GM23338 (cell line): ENCODE measurements at regions not wholly inside any gene's neighbourhood (a gene's known extent, or its start where the extent isn't known, plus 50 kb on each side); places are given as distances from the start of the nearest gene placed in this dataset.

Experiments used
- ATAC-seq: fragments of 200-7000 bp; cut with Tn5 transposase; 3 replicates; pipeline ENCODE4 v1.9.1; 2020
- DNase-seq: peaks from one replicate; pipeline ENCODE4 v3.0.0-alpha.2; 2015; ENCODE audit warnings: low spot score
- H2AFZ ChIP-seq: fragments of 200-600 bp; sonication (generic); 2 replicates; pipeline ENCODE4 v1.8.0; 2016; ENCODE audit warnings: antibody characterized with exemption, mild to moderate bottlenecking, moderate library complexity
- H3F3A ChIP-seq: fragments of 200-600 bp; sonication (generic); replicated peaks from 2 replicates; pipeline ENCODE4 v1.8.0; 2017; ENCODE audit warnings: antibody characterized with exemption, mixed run types, low read depth
- H3K27ac ChIP-seq: fragments of 200-600 bp; sonication (generic); 2 replicates; pipeline ENCODE4 v1.6.1; 2016; ENCODE audit warnings: low read depth
- H3K27me3 ChIP-seq: fragments of 200-600 bp; sonication (generic); 2 replicates; pipeline ENCODE4 v1.8.0; 2016; ENCODE audit warnings: mild to moderate bottlenecking, mixed run types, moderate library complexity; ENCODE audit not compliant: insufficient read depth
- H3K36me3 ChIP-seq: fragments of 200-600 bp; sonication (generic); 2 replicates; pipeline ENCODE4 v1.8.0; 2016; ENCODE audit warnings: mild to moderate bottlenecking; ENCODE audit not compliant: insufficient read depth
- H3K4me1 ChIP-seq: fragments of 200-600 bp; sonication (generic); 2 replicates; pipeline ENCODE4 v1.8.0; 2016; ENCODE audit warnings: mild to moderate bottlenecking, moderate library complexity; ENCODE audit not compliant: insufficient read depth
- H3K4me2 ChIP-seq: fragments of 200-600 bp; sonication (generic); 2 replicates; pipeline ENCODE4 v1.7.1; 2017; ENCODE audit warnings: mixed run types
- H3K4me3 ChIP-seq: fragments of 200-600 bp; sonication (generic); 2 replicates; pipeline ENCODE4 v1.6.1; 2016; ENCODE audit warnings: mixed run types
- H3K79me2 ChIP-seq: fragments of 200-600 bp; sonication (generic); replicated peaks from 2 replicates; pipeline ENCODE4 v1.8.0; 2017; ENCODE audit warnings: mild to moderate bottlenecking; ENCODE audit not compliant: insufficient read depth
- H3K9me2 ChIP-seq: fragments of 200-600 bp; sonication (generic); 2 replicates; pipeline ENCODE4 v1.8.0; 2017; ENCODE audit not compliant: insufficient read depth
- H4K20me1 ChIP-seq: fragments of 200-600 bp; sonication (generic); replicated peaks from 2 replicates; pipeline ENCODE4 v1.8.0; 2017; ENCODE audit warnings: mild to moderate bottlenecking; ENCODE audit not compliant: insufficient read depth
- H3K27ac Mint-ChIP-seq: 2 replicates; pipeline ENCODE4 v1.8.0; 2020; ENCODE audit warnings: inconsistent platforms, mild to moderate bottlenecking, moderate library complexity, mixed read lengths
- H3K27me3 Mint-ChIP-seq: 3 replicates; pipeline ENCODE4 v1.8.0; 2022; ENCODE audit warnings: low read depth, mild to moderate bottlenecking, moderate library complexity, mixed read lengths, inconsistent platforms; ENCODE audit not compliant: insufficient read depth, poor library complexity
- H3K36me3 Mint-ChIP-seq: 3 replicates; pipeline ENCODE4 v1.8.0; 2021; ENCODE audit warnings: low read depth, mild to moderate bottlenecking, inconsistent platforms, moderate library complexity, mixed read lengths
- H3K4me1 Mint-ChIP-seq: 3 replicates; pipeline ENCODE4 v1.8.0; 2020; ENCODE audit warnings: mild to moderate bottlenecking, inconsistent platforms, mixed read lengths
- H3K4me3 Mint-ChIP-seq: 3 replicates; pipeline ENCODE4 v1.8.0; 2021; ENCODE audit warnings: moderate library complexity, mild to moderate bottlenecking, inconsistent platforms, mixed read lengths
- H3K9me3 Mint-ChIP-seq: 3 replicates; pipeline ENCODE4 v1.8.0; 2020; ENCODE audit warnings: moderate library complexity, mild to moderate bottlenecking, inconsistent platforms, mixed read lengths
- CREB1 ChIP-seq: fragments of 250-450 bp; sonication (Bioruptor Pico); IDR thresholded peaks from 2 replicates; pipeline ENCODE4 v1.5.0; 2020; ENCODE audit warnings: low read depth, mild to moderate bottlenecking, moderate library complexity
- CTCF ChIP-seq, 2 experiments: fragments of 200-600 bp in 1 of 2; sonication (generic) in 1 of 2; conservative IDR thresholded peaks; 2 replicates each; pipeline versions ENCODE4 v1.5.1 to v1.6.1; 2016 to 2017; ENCODE audit warnings: antibody characterized with exemption in 2 of 2, low read depth in 2 of 2, mild to moderate bottlenecking in 2 of 2, moderate library complexity in 1 of 2
- EZH2 ChIP-seq: fragments of 200-600 bp; sonication (generic); IDR thresholded peaks from one replicate; pipeline ENCODE4 v1.8.0; 2017; ENCODE audit warnings: antibody characterized with exemption, mild to moderate bottlenecking, low read depth; ENCODE audit not compliant: unreplicated experiment
- EZH2phosphoT487 ChIP-seq: fragments of 200-600 bp; sonication (generic); IDR thresholded peaks from one replicate; pipeline ENCODE4 v1.8.1; 2018; ENCODE audit warnings: antibody characterized with exemption; ENCODE audit not compliant: unreplicated experiment
- JUNB ChIP-seq: IDR thresholded peaks from one replicate; pipeline ENCODE4 v1.6.1; 2016; ENCODE audit warnings: antibody characterized with exemption; ENCODE audit not compliant: unreplicated experiment
- ZNF462 ChIP-seq: fragments of 250-450 bp; sonication (Bioruptor Pico); IDR thresholded peaks from 2 replicates; pipeline ENCODE4 v1.5.0; 2020; ENCODE audit warnings: mild to moderate bottlenecking, moderate library complexity

- Histone ChIP-seq H3K4me3 (no peak overlapping the region), H3K9me2 (no peaks in the 10 kb centered on the region), H3F3A (no peaks in the 10 kb centered on the region), H3K4me2 (no peak overlapping the region), H3K36me3 (no peaks in the 10 kb centered on the region), H3K4me1 (no peaks in the 10 kb centered on the region), H2AFZ (no peak overlapping the region), H4K20me1 (no peaks in the 10 kb centered on the region), H3K79me2 (no peaks in the 10 kb centered on the region), H3K27me3 (no peaks in the 10 kb centered on the region), H3K27ac (no peak overlapping the region)
- TF ChIP-seq JUNB: no peak
- no peak for TF ChIP-seq EZH2
- TF ChIP-seq CTCF (conservative IDR thresholded peaks at IDR 0.05; ENCODE audit: low read depth in 2 of 2): no peak
- no peak for TF ChIP-seq ZNF462
- no peak for TF ChIP-seq CREB1 (CRISPR knock-in tag)
- TF ChIP-seq EZH2phosphoT487: no peak
- Mint-ChIP-seq H3K4me3 (no peak overlapping the region), H3K9me3 (peaks cover 2% of the 10 kb centered on the region; the same call in 2 of the 3 replicates), H3K27me3 (no peaks in the 10 kb centered on the region), H3K36me3 (no peaks in the 10 kb centered on the region; the same call in 2 of the 3 replicates), H3K27ac (no peak overlapping the region), H3K4me1 (no peaks in the 10 kb centered on the region)
- ATAC-seq (no peak), DNase-seq (no peak)
These were observed 160.7 kb downstream of the RFC3 start for GRCh38 chr13:33978653-33979052.
